OCI-LY1 (cell line): ENCODE measurements at regions not wholly inside any gene's neighbourhood (a gene's known extent, or its start where the extent isn't known, plus 50 kb on each side); places are given as distances from the start of the nearest gene placed in this dataset.

ENCODE experiments used
- H2AFZ ChIP-seq: fragments of 200-600 bp; sonication (generic), shearing (Covaris generic); 2 replicates; pipeline ENCODE4 v1.6.0; 2014; ENCODE audit warnings: antibody characterized with exemption, mild to moderate bottlenecking, low read length
- H3F3A ChIP-seq: fragments of 200-600 bp; sonication (generic), shearing (Covaris generic); 2 replicates; pipeline ENCODE4 v1.6.0; 2014; ENCODE audit warnings: mild to moderate bottlenecking, antibody characterized with exemption, low read length, moderate library complexity; ENCODE audit not compliant: insufficient read depth
- H3K27ac ChIP-seq: fragments of 200-600 bp; sonication (generic); 2 replicates; pipeline ENCODE4 v1.5.1; 2014; ENCODE audit warnings: low read length, mixed run types, mild to moderate bottlenecking, low read depth; ENCODE audit not compliant: poor library complexity, severe bottlenecking
- H3K27me3 ChIP-seq: fragments of 200-600 bp; sonication (generic); 2 replicates; pipeline ENCODE4 v1.6.0; 2014; ENCODE audit warnings: antibody characterized with exemption, mild to moderate bottlenecking, low read length, moderate library complexity; ENCODE audit not compliant: insufficient read depth
- H3K36me3 ChIP-seq: fragments of 200-600 bp; sonication (generic); 2 replicates; pipeline ENCODE4 v1.6.1; 2014; ENCODE audit warnings: mild to moderate bottlenecking, antibody characterized with exemption, low read length, moderate library complexity, mixed read lengths; ENCODE audit not compliant: insufficient read depth
- H3K4me1 ChIP-seq: fragments of 200-600 bp; sonication (generic); 2 replicates; pipeline ENCODE4 v1.5.1; 2014; ENCODE audit warnings: mild to moderate bottlenecking, low read length, moderate library complexity; ENCODE audit not compliant: insufficient read depth, severe bottlenecking
- H3K4me2 ChIP-seq: fragments of 200-600 bp; sonication (generic), shearing (Covaris generic); 2 replicates; pipeline ENCODE4 v1.6.1; 2014; ENCODE audit warnings: low read length
- H3K4me3 ChIP-seq: fragments of 200-600 bp; sonication (generic); 2 replicates; pipeline ENCODE4 v1.5.1; 2014; ENCODE audit warnings: low read length, low read depth, mild to moderate bottlenecking, mixed read lengths; ENCODE audit not compliant: poor library complexity, severe bottlenecking
- H3K79me2 ChIP-seq: fragments of 200-600 bp; shearing (Covaris generic); 2 replicates; pipeline ENCODE4 v1.6.1; 2016; ENCODE audit warnings: mixed run types, low read length, mixed read lengths; ENCODE audit not compliant: insufficient read depth
- H3K9ac ChIP-seq: fragments of 200-600 bp; sonication (generic), shearing (Covaris generic); 2 replicates; pipeline ENCODE4 v1.6.1; 2014; ENCODE audit warnings: mild to moderate bottlenecking, low read length, mixed read lengths
- H3K9me2 ChIP-seq: fragments of 200-600 bp; sonication (generic), shearing (Covaris generic); 2 replicates; pipeline ENCODE4 v1.6.1; 2014; ENCODE audit warnings: low read depth, mild to moderate bottlenecking, low read length, mixed read lengths
- H3K9me3 ChIP-seq: fragments of 200-600 bp; shearing (Covaris generic); 2 replicates; pipeline ENCODE4 v1.6.1; 2014; ENCODE audit warnings: low read length, mixed read lengths
- H4K20me1 ChIP-seq: fragments of 200-600 bp; sonication (generic), shearing (Covaris generic); 2 replicates; pipeline ENCODE4 v1.6.0; 2016; ENCODE audit warnings: mild to moderate bottlenecking, low read length; ENCODE audit not compliant: insufficient read depth
- EZH2 ChIP-seq: fragments of 200-600 bp; sonication (generic), shearing (Covaris generic); IDR thresholded peaks from 2 replicates; pipeline ENCODE4 v1.8.0; 2017; ENCODE audit warnings: borderline replicate concordance, mixed run types, mild to moderate bottlenecking, antibody characterized with exemption, low read length, moderate library complexity, mixed read lengths
- TF ChIP-seq, protein P1 (sequence below): fragments of 200-600 bp; sonication (generic), shearing (Covaris generic); IDR thresholded peaks from 2 replicates; pipeline ENCODE4 v1.5.1; 2017; ENCODE audit warnings: mild to moderate bottlenecking, antibody characterized with exemption, low read length, moderate library complexity, mixed read lengths

DNA sequence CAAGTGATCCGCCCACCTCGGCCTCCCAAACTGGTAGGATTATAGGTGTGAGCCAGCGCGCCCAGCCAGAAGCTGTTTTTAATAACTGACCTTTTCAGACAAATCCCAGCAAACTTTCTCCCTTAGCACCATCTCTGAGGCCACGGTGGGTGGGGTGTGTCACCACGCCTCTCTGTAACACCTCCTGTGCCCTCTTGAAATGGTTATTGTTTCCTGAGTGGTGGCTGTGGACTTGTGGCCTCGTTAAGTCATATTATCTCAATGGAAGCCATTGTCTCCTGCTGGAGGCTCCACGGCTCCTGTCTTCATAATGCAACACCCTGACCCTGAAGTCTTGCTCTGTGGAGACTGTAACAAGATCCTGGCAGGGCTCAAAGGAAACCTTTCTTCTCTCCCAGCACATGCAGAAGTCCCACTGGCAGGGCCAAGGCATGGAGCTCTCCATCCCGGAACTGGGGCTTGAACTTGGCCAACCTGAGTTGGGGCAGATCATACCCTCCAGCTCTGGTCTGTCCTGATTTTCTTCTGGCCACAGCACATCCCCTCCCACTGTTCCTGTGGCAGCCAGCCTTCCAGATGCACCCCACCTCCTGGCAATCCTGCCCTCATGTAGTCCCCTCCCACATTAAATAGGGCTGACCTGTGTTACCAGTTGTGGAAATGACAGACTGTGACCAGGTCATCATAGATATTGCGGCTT, 81.1 kb downstream of the SNX5 start:
- Histone ChIP-seq H3K27me3 (peaks cover 3% of the 10 kb centered on the region), H3F3A (no peaks in the 10 kb centered on the region), H3K79me2 (no peaks in the 10 kb centered on the region), H3K36me3 (no peaks in the 10 kb centered on the region), H3K27ac (no peak overlapping the region), H3K4me3 (no peak overlapping the region), H3K9me2 (no peaks in the 10 kb centered on the region), H4K20me1 (no peaks in the 10 kb centered on the region), H2AFZ (no peak overlapping the region), H3K9me3 (no peaks in the 10 kb centered on the region), H3K4me1 (no peaks in the 10 kb centered on the region), H3K9ac (no peak overlapping the region), H3K4me2 (no peak overlapping the region)
- TF ChIP-seq EZH2 = no peak
- TF ChIP-seq, protein P1, sequence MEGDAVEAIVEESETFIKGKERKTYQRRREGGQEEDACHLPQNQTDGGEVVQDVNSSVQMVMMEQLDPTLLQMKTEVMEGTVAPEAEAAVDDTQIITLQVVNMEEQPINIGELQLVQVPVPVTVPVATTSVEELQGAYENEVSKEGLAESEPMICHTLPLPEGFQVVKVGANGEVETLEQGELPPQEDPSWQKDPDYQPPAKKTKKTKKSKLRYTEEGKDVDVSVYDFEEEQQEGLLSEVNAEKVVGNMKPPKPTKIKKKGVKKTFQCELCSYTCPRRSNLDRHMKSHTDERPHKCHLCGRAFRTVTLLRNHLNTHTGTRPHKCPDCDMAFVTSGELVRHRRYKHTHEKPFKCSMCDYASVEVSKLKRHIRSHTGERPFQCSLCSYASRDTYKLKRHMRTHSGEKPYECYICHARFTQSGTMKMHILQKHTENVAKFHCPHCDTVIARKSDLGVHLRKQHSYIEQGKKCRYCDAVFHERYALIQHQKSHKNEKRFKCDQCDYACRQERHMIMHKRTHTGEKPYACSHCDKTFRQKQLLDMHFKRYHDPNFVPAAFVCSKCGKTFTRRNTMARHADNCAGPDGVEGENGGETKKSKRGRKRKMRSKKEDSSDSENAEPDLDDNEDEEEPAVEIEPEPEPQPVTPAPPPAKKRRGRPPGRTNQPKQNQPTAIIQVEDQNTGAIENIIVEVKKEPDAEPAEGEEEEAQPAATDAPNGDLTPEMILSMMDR = no peak

DNA sequence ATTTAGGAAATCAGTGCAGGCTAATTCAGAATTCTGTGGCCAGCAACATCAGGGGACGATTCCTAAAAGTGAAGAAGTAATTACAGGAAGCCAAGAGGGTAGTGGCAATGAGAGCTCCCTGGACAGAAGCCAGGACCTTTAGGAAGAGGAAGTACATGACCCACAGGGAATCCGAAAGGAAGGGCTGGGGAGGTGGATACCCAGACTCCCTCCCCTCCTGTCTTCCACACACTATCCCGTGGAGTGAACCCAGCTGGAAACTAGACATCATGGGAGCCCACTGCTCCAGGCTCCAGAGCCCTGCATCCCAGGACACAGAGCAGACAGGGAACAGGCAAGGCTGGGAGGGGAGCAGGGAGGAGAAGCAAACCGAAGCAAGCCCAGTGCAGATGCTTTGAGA, 83.0 kb downstream of the SNX5 start:
- H3K27me3 ChIP-seq = peaks cover 3% of the 10 kb centered on the region
- no peak for TF ChIP-seq EZH2
- H3K4me3 ChIP-seq = no peak overlapping the region
- H3K9ac ChIP-seq = no peak overlapping the region
- H2AFZ ChIP-seq = no peak overlapping the region
- no peak overlapping the region for H3K4me2 ChIP-seq
- no peaks in the 10 kb centered on the region for H3K79me2 ChIP-seq
- no peaks in the 10 kb centered on the region for H3K36me3 ChIP-seq
- no peaks in the 10 kb centered on the region for H3F3A ChIP-seq
- H3K4me1 ChIP-seq = no peaks in the 10 kb centered on the region
- H4K20me1 ChIP-seq = no peaks in the 10 kb centered on the region
- H3K9me3 ChIP-seq = no peaks in the 10 kb centered on the region
- no peaks in the 10 kb centered on the region for H3K9me2 ChIP-seq
- H3K27ac ChIP-seq = no peak overlapping the region

DNA sequence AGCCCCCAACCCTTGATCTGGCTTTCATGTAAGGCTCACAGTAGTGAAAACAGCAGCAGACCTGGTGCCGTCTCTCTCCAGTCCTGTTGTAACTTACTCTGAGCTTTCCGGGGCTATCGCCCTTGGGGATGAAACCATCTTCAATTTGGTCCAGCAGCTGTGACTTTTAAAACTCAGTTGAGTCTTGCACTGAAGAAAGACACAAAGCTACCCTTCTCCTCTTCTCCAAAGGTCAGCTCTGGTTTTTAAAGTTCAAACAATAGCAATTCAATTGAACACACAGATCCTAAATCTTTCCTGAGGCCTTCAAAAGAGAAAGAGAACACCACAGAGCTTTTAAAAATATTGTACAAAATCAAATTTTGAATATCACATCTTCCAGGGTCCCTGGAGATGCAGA, 83.5 kb downstream of the SNX5 start:
- TF ChIP-seq, protein P1 = no peak
- TF ChIP-seq EZH2 = no peak
- peaks cover 3% of the 10 kb centered on the region for H3K27me3 ChIP-seq
- no peak overlapping the region for H3K27ac ChIP-seq
- H3K9ac ChIP-seq = no peak overlapping the region
- no peak overlapping the region for H3K4me3 ChIP-seq
- no peaks in the 10 kb centered on the region for H3K9me2 ChIP-seq
- no peaks in the 10 kb centered on the region for H3K79me2 ChIP-seq
- H3F3A ChIP-seq = no peaks in the 10 kb centered on the region
- no peaks in the 10 kb centered on the region for H3K4me1 ChIP-seq
- H3K4me2 ChIP-seq = no peak overlapping the region
- H4K20me1 ChIP-seq = no peaks in the 10 kb centered on the region
- no peaks in the 10 kb centered on the region for H3K36me3 ChIP-seq
- H2AFZ ChIP-seq = no peak overlapping the region
- H3K9me3 ChIP-seq = no peaks in the 10 kb centered on the region

DNA sequence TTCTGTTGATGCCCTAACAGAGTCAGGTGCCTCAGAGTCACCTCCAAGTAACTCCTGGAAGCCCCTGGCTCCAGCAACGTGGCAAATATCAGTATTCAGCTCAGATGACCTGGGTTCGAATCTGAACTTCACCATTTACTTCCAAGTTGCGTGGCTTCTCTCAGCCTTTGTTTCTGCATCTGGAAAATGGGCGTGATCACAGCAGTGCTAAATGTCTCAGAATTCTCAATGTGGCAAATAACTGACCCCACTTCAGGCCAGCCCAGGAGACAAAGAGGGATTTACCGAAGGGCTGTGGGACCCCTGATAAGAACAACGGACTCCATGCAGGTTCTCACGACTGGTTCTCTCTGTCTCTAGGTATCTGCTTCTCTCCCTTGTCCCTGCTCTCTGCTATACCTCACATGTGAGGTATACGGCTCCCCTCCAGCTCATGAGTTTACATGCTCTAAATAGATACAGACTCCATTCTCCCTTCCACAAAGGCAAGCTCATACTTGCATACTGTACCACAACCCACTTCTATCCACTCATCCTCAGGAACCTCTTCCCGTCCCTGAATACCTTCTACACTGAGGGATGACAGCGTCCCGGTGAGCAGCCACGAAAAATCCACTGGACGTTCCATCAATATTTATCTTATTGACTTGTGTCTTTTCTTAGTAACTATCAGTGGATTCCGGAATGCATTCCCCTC, 84.1 kb downstream of the SNX5 start:
- no peaks in the 10 kb centered on the region for H3F3A ChIP-seq
- H3K9me3 ChIP-seq = no peaks in the 10 kb centered on the region
- no peak overlapping the region for H3K9ac ChIP-seq
- TF ChIP-seq EZH2 = no peak
- TF ChIP-seq, protein P1 = no peak
- H3K27ac ChIP-seq = no peak overlapping the region
- no peaks in the 10 kb centered on the region for H3K9me2 ChIP-seq
- H4K20me1 ChIP-seq = no peaks in the 10 kb centered on the region
- peaks cover 3% of the 10 kb centered on the region; the same call in 1 of the 2 replicates for H3K27me3 ChIP-seq
- no peak overlapping the region for H2AFZ ChIP-seq
- H3K36me3 ChIP-seq = no peaks in the 10 kb centered on the region
- H3K4me3 ChIP-seq = no peak overlapping the region
- peaks cover 4% of the 10 kb centered on the region for H3K4me1 ChIP-seq
- no peaks in the 10 kb centered on the region for H3K79me2 ChIP-seq
- no peak overlapping the region for H3K4me2 ChIP-seq
